GM10847 (cell line): ENCODE measurements at regions not wholly inside any gene's neighbourhood (a gene's known extent, or its start where the extent isn't known, plus 50 kb on each side); places are given as distances from the start of the nearest gene placed in this dataset.

ENCODE experiments used
- POLR2A ChIP-seq: IDR thresholded peaks from 2 replicates; pipeline ENCODE4 v1.6.1; 2011; ENCODE audit not compliant: insufficient read length; ENCODE audit errors: extremely low read depth

DNA sequence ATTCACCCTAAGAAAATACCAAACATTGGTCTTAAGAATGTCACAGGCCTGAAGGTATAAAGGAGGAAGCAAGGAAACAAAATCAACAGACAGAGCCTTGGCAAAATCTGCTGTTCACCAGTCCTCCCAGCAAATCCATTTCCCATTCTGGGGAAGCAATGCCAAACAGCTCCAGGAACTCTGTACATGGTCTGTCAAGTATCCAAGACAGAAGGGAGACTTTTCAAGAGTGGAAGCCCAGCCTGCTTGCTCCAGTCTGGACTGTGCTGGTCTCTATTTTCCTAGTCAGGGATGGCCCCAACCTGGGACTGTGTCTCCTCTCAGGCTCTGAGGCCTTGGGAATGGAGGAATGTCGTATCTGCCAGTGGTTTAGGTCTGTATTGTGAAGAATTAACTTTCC, 251.5 kb downstream of the DAD1 start:
- no peak for TF ChIP-seq POLR2A

DNA sequence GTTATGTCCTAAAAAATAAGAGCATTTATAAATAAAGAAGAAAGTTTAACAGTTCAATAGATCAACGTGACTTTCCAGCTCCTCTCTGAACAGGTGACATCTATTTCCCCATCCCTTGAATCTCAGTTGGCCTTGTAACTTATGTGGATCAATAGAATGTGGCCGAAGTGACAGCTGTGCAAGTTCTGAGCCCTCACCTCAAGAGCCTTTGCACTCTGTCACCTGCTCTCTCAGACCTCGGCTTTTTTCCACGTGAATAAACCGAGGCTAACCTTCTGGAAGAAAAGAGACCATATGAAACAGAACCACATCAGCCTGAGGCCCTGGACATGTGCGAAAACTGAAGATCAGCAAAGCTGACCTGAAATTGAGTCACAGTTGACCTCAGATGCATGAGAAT, 253.0 kb downstream of the DAD1 start:
- no peak for TF ChIP-seq POLR2A

DNA sequence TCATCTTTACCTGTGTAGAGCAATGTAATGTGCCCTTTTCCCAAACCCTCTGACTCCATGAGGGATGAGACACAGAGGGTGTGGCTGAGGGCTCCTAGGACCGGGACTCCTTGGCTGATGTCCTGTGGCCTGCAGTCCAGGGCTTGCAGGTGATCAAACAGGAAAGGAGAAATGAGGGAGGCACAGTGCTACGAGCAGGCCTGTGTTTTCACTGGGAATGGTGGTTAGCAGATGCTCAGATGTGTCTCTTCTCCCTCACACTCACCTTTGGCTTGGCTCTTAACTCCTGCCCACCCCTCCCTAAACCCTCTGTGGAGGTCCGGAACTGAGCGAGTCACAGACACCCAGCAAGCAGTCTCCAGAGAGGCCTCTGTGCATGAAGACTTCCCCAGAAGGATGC, 254.4 kb downstream of the DAD1 start:
- TF ChIP-seq POLR2A: no peak

DNA sequence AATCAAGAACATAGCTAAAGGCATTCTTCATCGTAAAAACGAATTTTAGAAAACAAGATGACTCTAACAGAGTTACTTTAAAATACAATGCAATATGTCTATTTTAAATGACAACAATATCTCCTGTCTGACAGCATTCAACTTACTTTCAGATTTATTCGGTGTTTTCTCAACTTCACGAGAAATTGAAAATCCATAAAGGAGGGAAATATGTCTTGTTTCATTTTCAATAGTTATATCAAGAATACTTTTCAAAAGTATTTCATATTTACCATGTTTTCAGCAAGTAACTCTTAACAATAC, 254.8 kb downstream of the DAD1 start:
- TF ChIP-seq POLR2A: no peak

DNA sequence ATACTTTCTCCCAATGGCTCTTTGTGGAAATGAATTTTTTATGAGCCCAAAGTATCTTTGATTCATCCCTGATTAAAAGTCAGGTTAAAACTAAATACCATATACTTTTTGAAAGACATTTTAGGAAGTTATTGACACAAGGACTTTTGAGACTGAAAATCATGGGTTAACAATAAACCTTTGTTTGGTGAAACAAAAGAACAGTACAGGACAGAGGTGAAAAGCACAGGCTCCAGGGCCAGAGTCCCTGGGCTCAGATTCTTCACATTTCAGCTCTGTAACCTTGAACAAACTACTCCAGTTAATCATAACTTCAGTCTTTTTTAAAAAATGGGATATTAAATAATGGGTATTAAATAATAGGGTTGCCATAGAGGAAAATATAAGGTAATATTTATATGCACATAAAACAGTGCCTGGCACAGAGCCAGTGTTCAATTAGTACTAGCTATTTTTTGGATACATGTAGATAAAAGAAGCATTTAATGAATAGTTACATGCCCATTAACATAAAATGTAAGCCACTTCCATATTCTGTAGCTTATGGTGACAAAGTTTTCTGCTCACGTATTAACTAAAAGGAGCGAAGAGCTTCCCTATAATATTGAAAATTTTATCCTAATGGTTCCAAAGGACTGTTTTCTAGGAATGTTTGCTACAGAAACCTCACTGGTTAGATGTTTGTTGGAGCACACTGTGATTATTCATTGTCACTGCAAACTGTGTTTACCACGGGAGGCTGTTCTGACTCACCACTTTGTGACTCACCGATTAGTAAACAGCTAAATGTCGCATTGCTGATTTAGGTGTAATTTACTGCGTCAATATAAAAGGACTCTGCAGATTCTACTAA, 255.4 kb downstream of the DAD1 start:
- TF ChIP-seq POLR2A: no peak

DNA sequence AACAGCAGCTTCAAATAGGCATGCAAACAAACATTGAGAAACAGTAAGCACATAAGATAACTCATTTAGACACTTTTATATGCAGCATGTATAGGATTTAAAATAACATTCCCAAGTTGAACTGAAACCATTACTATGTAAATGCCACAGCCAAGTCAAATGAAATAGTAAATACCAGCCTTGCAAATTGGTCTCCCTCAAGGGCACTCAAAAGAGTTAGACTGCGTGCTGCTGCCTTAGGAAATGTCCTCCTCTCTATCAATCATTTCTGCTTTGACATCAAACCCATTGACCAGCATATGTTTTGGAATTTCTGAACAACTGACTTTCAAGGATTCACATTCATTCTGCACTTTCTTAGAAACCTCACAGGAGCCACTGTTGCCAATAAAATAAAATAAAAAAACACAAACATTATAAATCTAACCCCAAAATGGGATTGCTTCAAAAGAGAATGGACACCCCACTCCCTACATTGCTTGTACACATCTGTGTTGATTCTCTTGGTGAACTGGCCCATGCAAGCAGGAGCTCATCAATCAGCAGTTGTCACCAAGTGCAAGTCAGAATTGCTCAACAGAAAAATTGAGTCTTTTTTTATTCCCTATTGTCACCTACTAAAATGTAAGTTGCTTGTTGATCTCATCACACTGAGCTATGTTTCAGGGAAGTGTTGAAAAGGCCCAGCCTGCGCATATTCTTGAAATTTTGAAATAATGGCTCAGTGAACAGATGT, 256.2 kb downstream of the DAD1 start:
- no peak for TF ChIP-seq POLR2A

DNA sequence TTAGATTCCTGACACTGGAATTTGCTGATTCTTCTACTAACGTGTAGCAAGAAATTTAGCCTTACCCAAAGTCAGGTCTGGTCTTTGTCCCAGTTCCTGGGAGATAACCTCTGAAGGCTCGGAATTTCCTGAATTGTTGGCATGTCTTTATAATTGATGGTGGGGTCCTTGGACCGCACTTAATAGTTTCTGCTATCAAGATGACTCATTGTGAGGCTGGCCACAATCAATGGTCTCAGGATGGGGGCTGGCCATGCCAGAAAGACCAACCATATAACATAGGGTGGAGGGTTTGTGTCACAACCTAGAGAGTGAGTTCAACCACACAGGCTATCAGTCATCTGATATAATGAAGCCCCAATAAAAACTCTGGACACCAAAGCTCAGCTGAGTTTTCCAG, 259.7 kb downstream of the DAD1 start:
- no peak for TF ChIP-seq POLR2A

DNA sequence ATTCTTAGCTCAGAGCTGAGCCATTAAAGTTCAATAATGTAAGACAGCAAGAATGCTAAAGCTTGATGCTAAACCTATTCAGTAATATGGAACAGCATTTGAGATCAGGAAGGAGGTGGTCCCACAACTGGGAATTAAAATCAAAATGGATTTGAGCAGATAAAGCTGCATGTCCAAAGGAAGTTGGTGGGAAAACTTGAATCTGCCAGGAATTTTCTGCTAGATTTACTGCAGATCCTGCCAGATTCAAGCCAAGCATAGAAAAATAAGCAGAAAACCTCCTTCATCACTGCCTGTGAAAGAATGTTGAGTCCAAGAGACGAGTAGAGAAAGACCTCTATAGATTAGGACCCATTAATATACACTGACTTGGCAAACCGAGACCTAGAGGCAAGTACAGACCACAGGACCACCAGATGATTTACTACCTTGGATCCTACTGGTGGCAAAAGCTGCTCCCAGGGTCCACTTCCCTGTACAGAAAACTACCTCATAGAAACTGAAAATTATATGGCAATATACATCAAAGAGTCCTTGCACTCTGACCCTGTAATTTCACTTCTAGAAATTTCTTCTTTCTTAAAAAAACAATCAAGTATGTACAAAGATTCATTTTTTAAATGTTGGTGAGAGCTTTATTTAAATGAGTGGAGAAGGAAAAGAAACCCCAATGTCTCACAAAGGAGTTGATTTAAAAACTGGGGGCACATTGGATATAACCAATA, 263.2 kb downstream of the DAD1 start:
- TF ChIP-seq POLR2A: no peak

DNA sequence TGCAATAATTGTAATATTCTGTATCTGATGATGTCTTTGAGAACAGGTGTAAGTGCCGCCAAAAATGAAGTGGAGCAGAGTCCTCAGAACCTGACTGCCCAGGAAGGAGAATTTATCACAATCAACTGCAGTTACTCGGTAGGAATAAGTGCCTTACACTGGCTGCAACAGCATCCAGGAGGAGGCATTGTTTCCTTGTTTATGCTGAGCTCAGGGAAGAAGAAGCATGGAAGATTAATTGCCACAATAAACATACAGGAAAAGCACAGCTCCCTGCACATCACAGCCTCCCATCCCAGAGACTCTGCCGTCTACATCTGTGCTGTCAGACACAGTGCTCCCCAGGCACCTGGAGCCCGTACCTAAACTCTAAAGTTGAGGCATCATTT, 268.7 kb downstream of the DAD1 start:
- TF ChIP-seq POLR2A: no peak

DNA sequence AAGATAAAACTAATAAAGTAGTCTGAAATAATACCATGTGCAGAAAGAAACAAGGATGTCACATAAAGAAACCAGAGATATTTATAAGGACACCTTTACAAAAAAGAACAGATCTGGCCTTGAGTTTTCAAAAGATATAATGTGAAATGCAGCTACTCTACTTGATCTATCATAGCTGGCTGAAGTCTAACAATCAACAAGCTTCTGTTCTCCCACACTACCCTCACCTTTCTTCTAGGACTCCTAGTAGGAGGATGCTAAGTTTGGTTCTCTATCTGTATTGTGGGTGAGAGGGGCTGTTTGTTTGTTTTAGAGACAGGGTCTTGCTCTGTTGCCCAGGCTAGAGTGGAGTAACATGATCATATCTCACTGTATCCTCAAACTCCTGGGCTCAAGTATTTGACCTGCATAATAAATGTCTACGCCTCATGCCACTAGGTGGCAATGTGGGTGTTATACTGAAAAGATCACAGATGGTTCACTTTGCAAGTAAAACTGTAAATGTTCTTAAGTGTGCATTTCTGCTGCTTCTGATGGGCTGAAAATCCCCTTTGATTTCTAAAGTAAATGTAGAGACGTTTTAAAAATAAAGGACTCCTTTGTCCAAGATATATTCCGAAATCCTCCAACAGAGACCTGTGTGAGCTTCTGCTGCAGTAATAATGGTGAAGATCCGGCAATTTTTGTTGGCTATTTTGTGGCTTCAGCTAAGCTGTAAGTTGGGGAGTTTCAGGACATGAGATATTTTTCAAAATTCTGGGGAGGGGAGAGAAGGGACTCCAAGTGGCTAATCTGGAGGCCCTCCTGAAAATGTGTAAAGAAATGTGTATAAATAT, 269.3 kb downstream of the DAD1 start:
- TF ChIP-seq POLR2A: no peak

DNA sequence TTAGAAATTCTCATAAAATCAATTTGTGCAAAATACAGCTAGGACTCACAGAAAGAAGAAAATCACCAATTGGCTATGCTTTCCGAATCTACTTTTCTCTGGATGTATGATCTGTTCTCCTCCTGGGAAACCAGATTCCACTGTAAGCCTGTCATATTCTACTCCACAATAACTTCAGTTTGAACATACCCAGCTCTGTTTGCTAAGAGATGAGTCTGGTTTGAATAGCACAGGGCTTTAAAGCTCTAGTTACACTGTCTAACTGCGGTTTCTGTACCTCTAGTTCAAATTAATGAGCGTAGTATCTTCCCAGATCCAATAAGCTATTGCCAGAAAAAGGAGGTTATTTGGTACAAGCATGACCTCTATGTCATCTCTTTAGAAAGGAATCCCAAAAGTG, 270.1 kb downstream of the DAD1 start:
- no peak for TF ChIP-seq POLR2A

DNA sequence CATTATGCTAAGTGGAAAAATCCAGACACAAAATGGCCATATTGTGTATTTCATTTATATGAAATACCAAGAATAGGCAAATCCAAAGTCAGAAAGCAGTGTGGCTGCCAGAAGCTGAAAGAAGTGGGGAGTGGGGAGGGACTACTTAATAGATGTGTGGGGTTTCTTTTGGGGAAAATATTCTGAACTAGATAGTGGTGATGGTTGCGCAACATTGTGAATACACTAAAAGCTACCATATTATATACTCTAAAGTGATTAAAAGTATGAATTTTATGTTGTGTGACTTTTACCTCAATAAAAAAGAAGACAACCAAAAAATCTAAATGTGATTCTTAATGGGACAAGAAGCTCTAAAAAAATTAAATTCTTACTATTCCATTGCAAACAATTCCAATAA, 272.6 kb downstream of the DAD1 start:
- TF ChIP-seq POLR2A: no peak

DNA sequence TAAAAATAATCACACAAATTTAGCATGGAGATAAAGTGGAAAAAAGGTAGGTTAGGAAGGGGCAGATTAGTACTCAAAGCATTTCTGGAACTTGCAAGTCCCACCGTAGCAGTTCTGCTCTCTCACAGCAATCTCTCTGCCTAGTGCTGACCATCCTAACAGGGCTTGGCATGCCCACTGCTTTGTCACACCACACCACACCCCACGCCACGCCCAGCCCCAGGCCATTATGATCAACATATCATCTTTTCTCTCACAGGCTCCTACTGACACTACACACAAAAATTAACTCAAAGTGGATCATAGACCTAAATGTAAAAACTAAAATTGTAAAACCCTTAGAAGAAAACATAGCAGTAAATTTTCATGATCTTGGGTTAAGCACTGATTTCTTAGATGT, 273.7 kb downstream of the DAD1 start:
- no peak for TF ChIP-seq POLR2A

DNA sequence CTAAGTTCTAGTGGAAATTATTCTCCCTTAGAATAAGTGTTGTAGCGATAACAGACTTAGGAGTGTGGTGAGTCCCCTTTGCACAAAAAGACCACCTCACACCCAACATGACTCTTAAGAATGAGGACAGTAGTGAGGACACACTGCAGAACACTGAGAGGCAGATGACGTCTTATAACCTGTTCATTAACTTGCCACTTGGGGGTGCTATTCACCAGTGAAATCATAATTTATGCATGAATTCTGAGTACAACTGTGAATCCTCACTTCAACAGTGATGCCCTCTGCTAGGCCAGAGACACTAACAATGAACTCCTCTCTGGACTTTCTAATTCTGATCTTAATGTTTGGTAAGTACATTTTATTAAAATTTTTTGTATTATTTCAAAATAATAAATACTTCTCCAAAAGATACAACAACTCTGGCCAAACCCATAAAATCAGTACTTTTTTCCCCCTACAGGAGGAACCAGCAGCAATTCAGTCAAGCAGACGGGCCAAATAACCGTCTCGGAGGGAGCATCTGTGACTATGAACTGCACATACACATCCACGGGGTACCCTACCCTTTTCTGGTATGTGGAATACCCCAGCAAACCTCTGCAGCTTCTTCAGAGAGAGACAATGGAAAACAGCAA, 274.7 kb downstream of the DAD1 start:
- TF ChIP-seq POLR2A: no peak
